ENCODE measurements at regions not wholly inside any gene's neighbourhood (a gene's known extent, or its start where the extent isn't known, plus 50 kb on each side); places are given as distances from the start of the nearest gene placed in this dataset.
"Not testable (repeated sequence)": the region's sequence is repeated elsewhere in the genome, so short reads cannot be mapped to it uniquely, and the experiment has no call there.

GRCh38 chr1:19550437-19550836 lies 65.1 kb upstream of the CAPZB start:
- not testable (repeated sequence) for H3K4me1 ChIP-seq (ENCODE audit: control insufficient read depth in 3 of 3, insufficient read depth in 2 of 3, low read depth in 1 of 3, low read length in 2 of 3); H3K36me3 ChIP-seq (ENCODE audit: control insufficient read depth in 3 of 3, insufficient read depth in 2 of 3, low read depth in 1 of 3, low read length in 3 of 3); H3K27me3 ChIP-seq (ENCODE audit: control insufficient read depth in 3 of 3, insufficient read depth in 3 of 3, low read length in 3 of 3); H3K27ac ChIP-seq (ENCODE audit: low read depth in 1 of 3, low read length in 2 of 3); DNase-seq; FAIRE-seq; H3K4me3 ChIP-seq (ENCODE audit: low read depth in 1 of 3, low read length in 3 of 3)
- H3K9me3 ChIP-seq (ENCODE audit: control insufficient read depth in 2 of 2, insufficient read depth in 1 of 2, low read depth in 1 of 2, low read length in 1 of 2), result peaks cover 0 to 29% of the 10 kb centered on the region in 2 donors
- 79 to 88% (median 80%) methylated on average over 7 of the region's 7 CpGs for WGBS, 3 donors

- FAIRE-seq (no peak), DNase-seq (peak in 1 of 2 donors; percentile 51)
- Histone ChIP-seq H3K4me1 (ENCODE audit: control insufficient read depth in 3 of 3, insufficient read depth in 2 of 3, low read depth in 1 of 3, low read length in 2 of 3) (no peaks in the 10 kb centered on the region), H3K36me3 (ENCODE audit: control insufficient read depth in 3 of 3, insufficient read depth in 2 of 3, low read depth in 1 of 3, low read length in 3 of 3) (no peaks in the 10 kb centered on the region), H3K9me3 (ENCODE audit: control insufficient read depth in 2 of 2, insufficient read depth in 1 of 2, low read depth in 1 of 2, low read length in 1 of 2) (peaks cover 0 to 29% of the 10 kb centered on the region in 2 donors), H3K4me3 (ENCODE audit: low read depth in 1 of 3, low read length in 3 of 3) (no peak overlapping the region), H3K27ac (ENCODE audit: low read depth in 1 of 3, low read length in 2 of 3) (no peak overlapping the region), H3K27me3 (ENCODE audit: control insufficient read depth in 3 of 3, insufficient read depth in 3 of 3, low read length in 3 of 3) (no peaks in the 10 kb centered on the region)
- WGBS, 3 donors, result 6 to 53% (median 9%) methylated on average over 1 of the region's 1 CpG
Observed at GRCh38 chr1:19547814-19548213, 62.5 kb upstream of the CAPZB start.

- no peaks in the 10 kb centered on the region for H3K4me1 ChIP-seq (ENCODE audit: control insufficient read depth in 3 of 3, insufficient read depth in 2 of 3, low read depth in 1 of 3, low read length in 2 of 3)
- no peaks in the 10 kb centered on the region for H3K36me3 ChIP-seq (ENCODE audit: control insufficient read depth in 3 of 3, insufficient read depth in 2 of 3, low read depth in 1 of 3, low read length in 3 of 3)
- FAIRE-seq, result no peak
- H3K27ac ChIP-seq (ENCODE audit: low read depth in 1 of 3, low read length in 2 of 3), result no peak overlapping the region
- no peak overlapping the region for H3K4me3 ChIP-seq (ENCODE audit: low read depth in 1 of 3, low read length in 3 of 3)
- DNase-seq, result no peak
- no peaks in the 10 kb centered on the region for H3K27me3 ChIP-seq (ENCODE audit: control insufficient read depth in 3 of 3, insufficient read depth in 3 of 3, low read length in 3 of 3)
- WGBS, 3 donors, result 96 to 99% (median 98%) methylated on average over 6 of the region's 6 CpGs
- H3K9me3 ChIP-seq (ENCODE audit: control insufficient read depth in 2 of 2, insufficient read depth in 1 of 2, low read depth in 1 of 2, low read length in 1 of 2), result peaks cover 0 to 15% of the 10 kb centered on the region in 2 donors
Observed at GRCh38 chr1:19536519-19536918, 51.2 kb upstream of the CAPZB start.

- H3K4me1 ChIP-seq (ENCODE audit: control insufficient read depth in 3 of 3, insufficient read depth in 2 of 3, low read depth in 1 of 3, low read length in 2 of 3), result no peaks in the 10 kb centered on the region
- WGBS, 3 donors, result 86 to 90% (median 89%) methylated on average over 3 of the region's 3 CpGs
- FAIRE-seq (no peak), DNase-seq (no peak)
- no peaks in the 10 kb centered on the region for H3K36me3 ChIP-seq (ENCODE audit: control insufficient read depth in 3 of 3, insufficient read depth in 2 of 3, low read depth in 1 of 3, low read length in 3 of 3)
- peaks cover 0 to 22% of the 10 kb centered on the region in 2 donors for H3K9me3 ChIP-seq (ENCODE audit: control insufficient read depth in 2 of 2, insufficient read depth in 1 of 2, low read depth in 1 of 2, low read length in 1 of 2)
- H3K4me3 ChIP-seq (ENCODE audit: low read depth in 1 of 3, low read length in 3 of 3), result no peak overlapping the region
- H3K27ac ChIP-seq (ENCODE audit: low read depth in 1 of 3, low read length in 2 of 3), result no peak overlapping the region
- H3K27me3 ChIP-seq (ENCODE audit: control insufficient read depth in 3 of 3, insufficient read depth in 3 of 3, low read length in 3 of 3), result no peaks in the 10 kb centered on the region
Observed at GRCh38 chr1:19535214-19535613, 49.9 kb upstream of the CAPZB start.

Measured in small intestine (tissue), 7 donors.